ENCODE measurements at regions not wholly inside any gene's neighbourhood (a gene's known extent, or its start where the extent isn't known, plus 50 kb on each side); places are given as distances from the start of the nearest gene placed in this dataset.
"Not testable (repeated sequence)": the region's sequence is repeated elsewhere in the genome, so short reads cannot be mapped to it uniquely, and the experiment has no call there.

DNA sequence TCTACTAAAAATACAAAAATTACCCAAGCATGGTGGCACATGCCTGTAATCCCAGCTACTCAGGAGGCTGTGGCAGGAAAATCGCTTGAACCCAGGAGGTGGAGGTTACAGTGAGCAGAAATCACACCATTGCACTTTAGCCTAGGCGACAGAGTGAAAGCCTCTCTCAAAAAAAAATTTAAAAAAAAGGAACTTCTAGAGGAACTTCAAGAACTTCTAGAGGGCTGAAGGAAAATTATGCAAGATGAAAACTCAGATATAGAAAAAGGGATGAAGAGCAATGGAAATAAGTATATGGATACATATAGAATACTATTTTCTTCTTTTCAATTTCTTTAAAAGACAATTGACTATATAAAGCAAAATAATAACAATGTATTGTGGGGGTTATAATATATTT is 51.2 kb upstream of the PRR5 start:
- no peak for DNase-seq (ENCODE audit: low read depth)

DNA sequence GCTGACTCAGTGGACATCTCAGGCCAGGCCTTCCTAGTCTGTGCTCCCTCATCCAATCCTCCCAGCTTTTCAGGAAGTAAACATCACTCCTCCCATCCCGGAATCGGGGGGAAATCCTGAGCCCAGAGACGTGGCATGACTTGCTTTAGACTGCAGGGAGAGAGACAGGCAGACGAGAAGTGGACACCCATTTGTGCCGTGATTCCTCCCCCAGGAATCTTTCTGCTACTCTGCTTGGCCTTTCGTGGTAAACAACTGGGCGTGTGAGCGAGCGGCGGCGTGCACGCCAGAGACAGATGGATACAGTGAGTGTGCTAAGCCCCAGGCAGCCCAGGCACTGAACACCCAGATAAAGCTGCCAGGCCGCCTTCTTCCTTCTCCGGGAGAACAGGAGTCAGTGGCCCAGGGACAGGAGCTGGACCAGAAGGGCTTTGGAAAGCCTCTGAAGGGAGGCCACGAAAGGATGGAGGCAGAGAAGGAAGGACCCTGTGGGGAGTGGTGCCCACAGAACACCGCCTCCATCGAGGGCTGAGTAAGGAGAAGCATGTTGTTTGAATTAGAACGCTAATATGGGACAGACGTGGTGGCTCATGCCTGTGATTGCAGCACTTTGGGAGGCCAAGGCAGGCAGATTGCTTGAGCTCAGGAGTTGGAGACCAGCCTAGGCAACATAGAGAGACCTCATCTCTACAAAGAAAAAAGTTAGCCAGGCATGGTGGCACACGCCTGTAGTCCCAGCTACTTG is 53.0 kb upstream of the PRR5 start:
- no peak for DNase-seq (ENCODE audit: low read depth)

DNA sequence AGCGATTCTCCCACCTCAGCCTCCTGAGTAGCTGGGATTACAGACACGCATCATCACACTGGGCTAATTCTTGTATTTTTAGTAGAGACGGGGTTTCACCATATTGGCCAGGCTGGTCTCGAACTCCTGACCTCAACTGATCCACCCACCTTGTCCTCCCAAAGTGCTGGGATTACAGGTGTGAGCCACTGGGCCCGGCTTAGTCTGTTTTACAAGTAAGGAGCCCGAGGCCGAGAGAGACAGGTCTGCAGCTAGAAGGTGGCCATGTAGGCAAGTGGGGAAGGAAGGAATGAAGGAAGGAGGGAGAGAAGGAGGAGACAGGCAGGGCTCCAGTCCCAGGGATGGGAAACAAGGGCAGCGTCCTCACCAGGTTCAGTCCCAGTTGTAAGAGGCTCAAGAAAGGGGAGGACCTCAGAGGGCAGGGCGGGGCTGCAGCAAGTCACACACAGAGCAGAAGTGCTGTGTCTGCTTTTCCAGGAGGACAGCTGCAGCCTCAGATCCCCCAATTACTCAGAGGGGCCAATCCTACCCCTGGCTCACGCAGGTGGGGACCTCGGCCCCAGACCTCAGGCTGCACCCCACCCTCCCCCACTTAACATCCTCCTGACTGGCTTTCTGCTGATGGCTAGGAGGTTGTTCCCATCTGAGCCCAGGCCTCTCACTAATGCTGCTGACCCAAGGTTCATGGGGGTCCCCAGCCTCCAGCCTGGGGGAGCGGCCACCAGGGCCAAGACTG is 53.8 kb upstream of the PRR5 start:
- no peak for DNase-seq (ENCODE audit: low read depth)

DNA sequence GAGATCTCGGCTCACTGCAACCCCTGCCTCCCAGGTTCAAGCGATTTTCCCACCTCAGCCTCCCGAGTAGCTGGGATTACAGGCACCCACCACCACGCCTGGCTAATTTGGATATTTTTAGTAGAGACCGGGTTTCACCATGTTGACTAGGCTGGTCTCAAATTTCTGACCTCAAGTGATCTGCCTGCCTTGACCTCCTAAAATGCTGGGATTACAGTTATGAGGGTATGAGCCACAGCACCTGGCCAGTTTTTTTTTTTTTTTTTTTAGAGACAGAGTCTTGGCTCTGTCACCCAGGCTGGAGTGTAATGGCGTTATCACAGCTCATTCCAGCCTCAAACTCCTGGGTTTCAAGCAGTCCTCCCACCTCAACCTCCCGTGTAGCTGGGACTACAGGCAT is 54.9 kb upstream of the PRR5 start:
- no peak for DNase-seq (ENCODE audit: low read depth)

DNA sequence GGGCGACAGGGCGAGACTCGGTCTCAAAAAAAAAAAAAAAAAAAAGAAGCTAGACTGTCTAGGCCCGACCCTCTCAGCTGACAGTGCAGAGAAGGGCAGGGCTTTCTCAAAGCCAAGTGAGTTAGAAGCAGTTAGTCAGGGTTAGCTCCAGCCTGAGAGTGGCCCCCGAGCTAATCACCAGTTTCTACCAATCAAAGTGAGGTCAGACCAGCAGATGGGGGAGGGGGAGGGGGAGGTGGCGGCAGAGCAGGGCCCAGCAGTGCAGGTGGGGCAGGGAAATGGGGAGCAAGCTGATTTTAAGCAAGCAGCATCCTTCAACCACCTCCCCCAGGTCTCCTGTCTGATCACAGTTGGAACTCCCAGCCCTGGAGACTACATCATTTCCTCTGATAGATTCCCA is 55.3 kb upstream of the PRR5 start:
- DNase-seq (ENCODE audit: low read depth): no peak

DNA sequence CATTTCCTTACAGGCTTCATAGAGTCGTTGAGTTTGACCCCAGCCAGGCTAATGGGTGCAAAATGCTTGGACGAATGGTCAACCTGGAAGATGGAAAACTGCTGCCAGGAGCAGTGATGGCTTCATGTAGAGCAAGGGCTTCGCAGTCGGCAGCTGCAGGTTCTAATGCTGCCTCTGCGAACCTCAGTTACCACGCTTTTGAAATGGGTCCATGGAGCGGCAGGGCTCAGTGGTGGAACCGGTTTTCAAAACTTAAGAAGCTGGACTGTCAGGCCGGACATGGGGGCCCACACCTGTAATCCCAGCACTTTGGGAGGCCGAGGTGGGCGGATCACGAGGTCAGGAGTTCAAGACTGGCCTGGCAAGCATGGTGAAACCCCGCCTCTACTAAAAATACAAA is 55.9 kb upstream of the PRR5 start:
- no peak for DNase-seq (ENCODE audit: low read depth)

DNA sequence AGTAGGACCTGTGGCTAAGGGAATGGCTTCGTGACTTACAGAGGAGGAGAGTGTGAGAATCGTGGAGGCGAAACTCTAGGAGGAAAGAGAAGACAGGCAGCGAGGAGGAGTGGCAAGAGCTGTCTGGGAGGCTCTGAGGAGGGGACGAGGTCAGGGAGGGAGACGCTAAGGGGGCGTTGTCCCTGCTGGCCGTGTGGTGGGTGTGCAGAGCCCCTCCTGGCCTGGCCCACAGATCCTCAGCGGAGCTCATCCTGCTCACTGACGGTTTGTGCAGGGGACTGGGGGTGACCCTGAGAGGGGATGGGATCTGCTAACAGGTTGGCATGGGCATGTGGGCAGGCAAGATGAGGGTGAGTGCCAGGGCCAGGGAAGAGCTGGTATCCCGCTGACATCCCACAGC is 56.5 kb upstream of the PRR5 start:
- no peak for DNase-seq (ENCODE audit: low read depth)

DNA sequence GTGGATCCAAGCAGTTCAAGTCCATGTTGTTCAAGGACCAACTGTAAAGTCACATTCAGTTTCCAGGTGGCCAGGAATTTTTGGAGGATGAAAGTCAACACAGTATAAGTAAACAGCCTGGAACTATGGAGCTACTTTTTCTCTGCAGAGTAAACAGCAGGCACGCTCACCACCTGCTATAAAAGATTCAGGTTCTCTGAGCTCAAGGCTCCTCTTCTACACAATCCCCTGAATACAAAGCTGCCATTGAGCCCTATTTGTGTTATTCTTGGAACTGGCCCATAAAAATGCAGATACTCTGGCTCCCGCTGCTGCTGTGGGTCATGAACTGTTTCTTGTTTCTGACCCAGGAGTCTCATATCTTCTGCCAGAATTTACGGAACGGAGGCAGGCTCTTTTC is 56.9 kb upstream of the PRR5 start:
- no peak for DNase-seq (ENCODE audit: low read depth)

DNA sequence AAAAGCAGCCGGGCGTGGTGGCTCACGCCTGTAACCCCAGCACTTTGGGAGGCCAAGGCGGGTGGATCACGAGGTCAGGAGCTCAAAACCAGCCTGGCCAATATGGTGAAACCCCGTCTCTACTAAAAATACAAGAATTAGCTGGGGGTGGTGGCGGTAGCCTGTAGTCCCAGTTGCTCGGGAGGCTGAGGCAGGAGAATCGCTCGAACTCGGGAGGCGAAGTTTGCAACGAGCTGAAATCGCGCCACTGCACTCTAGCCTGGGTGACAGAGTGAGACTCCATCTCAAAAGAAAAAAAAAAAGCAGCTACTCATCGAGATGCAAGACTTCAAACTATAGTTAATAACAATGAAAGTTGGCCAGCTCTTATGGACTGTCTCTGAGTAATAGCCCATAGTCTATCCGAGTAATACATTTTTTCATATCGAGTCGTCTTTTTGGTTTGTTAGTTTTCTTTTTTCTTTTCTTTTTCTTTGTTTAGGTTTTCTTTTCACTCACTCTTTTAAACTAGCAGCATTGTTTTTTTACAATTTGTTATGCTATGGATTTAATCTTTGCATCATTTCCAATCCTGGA is 58.4 kb upstream of the PRR5 start:
- DNase-seq (ENCODE audit: low read depth): not testable (repeated sequence)

DNA sequence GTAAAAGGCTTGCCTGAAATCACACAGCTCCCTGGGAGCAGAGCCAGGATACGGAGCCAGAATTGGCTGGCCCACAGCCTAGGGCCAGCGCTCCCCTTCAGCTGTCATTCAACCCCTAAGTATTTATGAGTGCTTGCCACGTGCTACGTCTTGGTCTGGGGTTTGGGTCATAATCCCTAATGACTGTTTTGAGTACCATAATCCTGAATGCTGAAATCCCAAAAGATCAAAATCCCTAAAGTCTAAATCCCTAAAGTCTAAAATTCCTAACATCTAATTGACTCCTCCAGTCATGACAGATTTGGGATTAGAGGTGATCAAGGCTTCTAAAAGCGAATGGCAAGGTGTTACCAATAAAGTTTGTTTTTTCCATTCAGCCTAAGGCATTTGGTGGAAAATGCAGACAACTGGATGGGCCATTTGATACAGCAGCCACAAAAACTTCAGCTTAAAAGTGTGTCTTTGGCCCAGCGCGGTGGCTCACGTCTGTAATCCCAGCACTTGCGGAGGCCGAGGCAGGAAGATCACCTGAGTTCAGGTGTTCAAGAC is 59.8 kb upstream of the PRR5 start:
- no peak for DNase-seq (ENCODE audit: low read depth)

DNA sequence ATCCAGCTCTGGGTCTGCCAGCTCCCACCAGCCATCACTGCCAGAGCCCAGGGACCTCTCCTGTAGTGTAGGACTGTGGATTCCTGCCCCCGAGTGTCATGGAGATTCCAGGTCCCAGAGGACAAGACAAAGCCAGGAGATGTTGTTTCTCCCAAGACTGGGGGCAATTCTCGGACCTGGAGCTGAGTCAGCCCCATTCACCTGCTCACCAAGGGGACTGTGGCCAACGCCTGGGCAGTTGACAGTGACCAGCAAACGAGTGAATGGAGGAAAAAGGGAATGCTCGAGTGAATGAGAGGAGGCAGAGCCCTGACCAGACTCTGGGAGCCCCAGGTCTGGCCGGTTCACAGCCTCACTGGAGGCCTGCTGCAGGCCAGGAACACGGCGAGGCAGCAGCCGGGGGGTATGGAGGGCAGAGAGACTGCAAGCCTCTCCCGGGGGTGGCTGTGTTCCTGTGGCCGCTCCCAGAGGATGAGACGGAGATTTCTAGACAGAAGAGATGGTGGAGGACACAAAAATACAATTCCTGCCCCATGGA is 61.3 kb upstream of the PRR5 start:
- DNase-seq (ENCODE audit: low read depth): no peak

DNA sequence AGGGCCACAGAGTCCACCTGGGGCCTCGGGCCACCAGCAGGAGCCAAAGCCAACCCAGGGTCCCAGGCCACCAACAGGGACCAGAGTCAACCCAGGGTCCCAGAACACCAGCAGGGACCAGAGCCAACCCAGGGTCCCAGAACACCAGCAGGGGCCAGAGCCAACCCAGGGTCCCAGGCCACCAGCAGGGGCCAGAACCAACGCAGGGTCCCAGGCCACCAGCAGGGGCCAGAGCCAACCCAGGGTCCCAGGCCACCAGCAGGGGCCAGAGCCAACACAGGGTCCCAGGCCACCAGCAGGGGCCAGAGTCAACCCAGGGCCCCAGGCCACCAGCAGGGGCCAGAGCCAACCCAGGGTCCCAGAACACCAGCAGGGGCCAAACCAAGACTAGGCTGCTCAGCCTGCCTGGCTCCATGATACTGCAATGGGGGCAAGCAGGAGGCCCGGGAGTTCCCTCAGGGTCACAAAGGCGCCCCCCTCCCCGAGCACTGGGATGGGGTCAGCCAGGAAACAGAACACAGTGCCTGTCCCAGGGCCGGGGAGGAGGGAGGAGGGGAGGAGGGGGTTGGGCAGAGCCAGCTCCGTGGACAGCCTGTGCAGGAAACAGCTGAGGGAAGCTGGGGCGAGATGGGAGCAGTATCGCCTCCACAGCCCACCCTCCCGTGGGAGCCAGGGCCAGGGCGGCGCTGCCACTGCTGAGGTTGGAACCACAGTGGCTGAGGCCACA is 62.0 kb upstream of the PRR5 start:
- DNase-seq (ENCODE audit: low read depth): no peak

DNA sequence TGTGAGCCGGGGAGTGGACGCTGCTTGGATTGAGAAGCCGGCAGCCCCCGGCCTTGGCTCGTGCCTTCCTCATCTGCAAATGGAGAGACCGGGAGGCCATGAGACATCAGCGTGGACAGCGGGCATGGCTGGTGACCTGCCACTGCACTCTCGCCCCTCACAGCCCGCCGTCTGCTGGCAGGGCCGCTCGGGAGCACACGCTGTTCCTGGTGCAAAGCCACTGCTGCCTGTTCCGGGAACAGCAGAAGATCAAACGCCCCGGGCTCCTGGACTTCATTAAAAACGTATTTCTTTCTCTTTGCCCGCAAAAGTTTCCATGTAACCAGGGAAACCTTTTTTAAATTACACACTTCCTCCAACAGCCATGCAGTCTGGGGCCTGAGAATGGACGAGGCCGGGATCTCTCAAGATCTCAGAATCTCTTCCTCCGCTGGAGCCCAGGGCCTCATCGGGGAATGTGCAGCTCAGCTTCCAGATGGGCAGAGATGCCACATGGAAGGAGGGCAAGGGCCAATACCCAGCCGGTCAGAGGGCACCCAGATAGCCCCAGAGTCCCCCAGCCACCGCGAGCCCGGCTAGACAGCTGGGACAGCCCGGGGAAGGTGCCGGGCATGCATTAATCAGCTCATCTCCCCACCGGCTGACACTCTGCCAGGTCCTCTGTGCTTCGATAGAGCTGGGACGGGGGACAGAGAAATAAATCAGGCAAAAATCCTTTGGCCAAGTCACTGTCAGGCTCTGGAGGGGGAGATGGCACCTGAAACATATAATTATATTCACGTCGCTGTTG is 62.8 kb upstream of the PRR5 start:
- no peak for DNase-seq (ENCODE audit: low read depth)

DNA sequence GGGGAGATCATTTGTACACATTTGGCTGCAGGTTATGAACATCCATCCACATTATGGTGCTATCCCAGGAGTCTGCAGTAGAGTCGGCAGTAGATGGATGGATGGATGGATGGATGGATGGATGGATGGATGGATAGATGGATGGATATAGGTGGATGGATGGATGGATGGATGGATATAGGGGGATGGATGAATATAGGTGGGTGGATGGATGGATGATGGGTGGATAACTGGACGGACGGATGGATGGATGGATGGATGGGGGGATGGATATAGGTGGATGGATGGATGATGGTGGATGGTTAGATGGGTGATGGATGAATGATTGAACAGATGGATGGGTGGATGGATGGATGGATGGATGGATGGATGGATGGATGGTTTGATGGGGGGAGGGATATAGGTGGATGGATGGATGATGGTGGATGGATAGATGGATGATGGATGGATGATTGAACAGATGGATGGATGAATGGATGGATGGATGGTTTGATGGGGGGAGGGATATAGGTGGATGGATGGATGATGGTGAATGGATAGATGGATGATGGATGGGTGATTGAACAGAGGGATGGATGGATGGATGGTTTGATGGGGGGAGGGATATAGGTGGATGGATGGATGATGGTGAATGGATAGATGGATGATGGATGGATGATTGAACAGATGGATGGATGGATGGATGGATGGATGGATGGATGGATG is 65.3 kb upstream of the PRR5 start:
- DNase-seq (ENCODE audit: low read depth): not testable (repeated sequence)

DNA sequence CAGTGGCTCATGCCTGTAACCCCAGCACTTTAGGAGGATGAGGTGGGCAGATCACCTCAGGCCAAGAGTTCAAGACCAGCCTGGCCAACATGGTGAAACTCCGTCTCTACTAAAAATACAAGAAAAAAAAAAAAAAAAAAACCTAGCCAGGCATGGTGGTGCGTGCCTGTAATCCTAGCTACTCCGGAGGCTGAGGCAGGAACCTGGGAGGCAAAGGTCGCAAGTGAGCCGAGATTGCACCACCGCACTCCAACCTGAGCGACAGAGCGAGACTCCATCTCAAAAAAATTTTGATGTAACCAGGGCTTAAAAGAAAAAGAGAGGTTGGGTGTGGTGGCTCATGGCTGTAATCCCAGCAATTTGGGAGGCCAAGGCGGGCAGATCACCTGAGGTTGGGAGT is 66.4 kb upstream of the PRR5 start:
- not testable (repeated sequence) for DNase-seq (ENCODE audit: low read depth)

DNA sequence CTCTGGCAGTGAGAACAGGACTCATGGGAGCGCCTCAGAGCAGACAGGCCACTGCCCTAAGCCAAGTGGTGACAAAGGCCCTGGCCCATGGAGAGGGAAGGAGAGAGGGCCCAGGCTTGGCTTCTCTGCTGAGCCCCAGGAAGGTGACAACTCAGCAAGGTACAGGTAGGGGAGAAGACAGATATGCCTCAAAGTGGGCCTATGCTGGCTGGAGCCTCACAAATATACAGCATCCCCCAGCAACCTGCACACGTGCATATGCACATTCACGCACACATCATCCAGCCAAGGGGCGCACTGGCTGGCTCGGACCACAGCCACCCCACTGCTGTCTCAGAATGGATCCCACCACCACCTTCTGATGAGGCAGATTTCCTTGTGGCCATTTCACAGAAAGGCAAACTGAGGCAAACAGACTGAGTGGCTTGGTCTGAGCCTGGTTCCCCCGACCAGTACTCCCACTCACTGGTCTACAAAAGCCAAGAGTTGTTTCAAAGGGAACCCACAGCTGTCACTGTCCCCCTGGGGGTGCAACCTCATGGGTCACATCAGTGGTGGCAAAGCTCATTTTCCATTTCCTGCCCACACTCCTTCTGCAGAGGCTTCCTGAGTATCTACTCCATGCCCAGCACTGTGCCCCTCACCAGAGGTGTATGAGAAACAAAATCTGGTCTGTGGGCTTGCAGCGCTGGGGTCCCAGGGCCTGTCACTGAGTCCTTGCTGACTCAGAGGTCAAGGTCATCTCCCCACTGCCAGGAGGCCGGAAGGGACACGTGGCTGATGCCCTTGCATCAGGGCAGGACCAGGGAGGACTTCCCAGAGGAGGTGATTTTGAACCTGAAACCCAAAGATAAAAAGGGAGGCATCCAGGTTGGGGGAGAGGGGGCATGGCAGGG is 67.3 kb upstream of the PRR5 start:
- DNase-seq (ENCODE audit: low read depth): no peak

DNA sequence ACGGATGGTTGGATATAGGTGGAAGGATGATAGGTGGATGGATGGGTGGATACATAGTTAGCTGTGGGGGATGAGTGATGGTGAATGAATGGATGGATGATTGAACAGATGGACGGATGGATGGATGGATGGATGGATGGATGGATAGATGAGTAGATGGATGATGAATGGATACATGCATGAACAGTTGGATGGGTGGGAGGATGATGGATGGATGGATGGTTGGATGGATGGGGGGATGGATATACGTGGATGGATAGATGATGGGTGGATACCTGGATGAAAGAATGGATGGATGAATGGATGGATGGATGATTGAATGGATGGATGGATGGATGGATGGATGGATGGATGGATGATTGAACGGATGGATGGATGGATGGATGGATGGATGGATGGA is 68.4 kb upstream of the PRR5 start:
- DNase-seq (ENCODE audit: low read depth): no peak

DNA sequence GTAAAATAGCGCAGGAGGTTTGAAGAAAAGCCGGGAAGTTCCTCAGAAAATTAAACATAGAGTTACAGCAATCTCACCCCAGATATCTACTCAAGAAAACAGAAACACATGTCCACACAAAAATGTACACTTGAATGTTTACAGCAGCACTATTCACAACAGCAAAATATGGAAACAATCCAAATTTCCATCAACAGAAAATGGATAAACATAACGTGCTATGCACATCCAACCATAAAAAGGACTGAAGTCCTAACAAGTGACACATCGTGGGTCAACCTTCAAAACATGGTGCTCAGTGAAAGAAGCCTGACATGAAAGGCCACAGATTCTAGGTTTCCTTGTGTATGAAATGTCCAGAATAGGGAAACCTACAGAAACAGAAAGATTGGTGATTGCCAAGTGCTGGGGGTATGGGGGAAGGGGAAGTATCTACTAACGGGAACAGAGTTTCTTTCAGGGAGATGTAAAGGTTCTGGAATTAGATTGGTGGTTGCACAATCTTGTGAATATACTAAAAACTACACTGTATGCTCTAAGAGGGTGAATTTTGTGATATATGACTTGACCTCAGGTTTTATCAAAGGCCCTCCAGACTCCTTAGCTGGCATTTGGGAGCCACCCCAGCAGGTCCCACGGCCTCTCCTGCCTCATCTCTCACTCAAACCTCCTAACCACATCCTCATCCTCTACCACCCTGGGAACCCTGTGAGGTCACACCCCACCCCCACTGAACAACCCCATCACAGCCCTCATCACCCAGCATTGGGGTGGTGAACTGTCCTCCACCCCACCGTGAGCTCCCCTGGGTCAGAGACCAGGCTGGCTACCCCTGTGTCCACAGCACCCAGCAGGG is 69.2 kb upstream of the PRR5 start:
- DNase-seq (ENCODE audit: low read depth): no peak

DNA sequence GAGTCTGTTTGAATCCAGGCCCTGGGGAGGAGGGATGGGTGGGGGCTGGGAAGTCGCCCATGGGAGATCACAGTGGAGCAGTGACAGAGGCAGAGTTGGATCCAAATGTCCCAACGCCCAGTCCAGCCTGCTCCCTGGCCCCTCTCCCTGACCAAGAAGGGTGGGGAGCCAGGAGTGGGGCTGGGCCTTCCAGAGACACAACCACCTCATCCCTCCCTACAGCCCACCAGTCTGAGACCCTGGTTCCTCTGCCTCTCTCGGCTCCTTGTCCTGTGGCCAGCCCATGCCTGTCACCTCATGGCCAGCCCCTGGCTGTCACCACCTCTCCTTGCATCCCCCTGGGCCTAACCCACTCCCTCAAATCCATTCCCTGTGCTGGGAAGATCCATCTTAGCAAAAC is 71.2 kb upstream of the PRR5 start:
- no peak for DNase-seq (ENCODE audit: low read depth)
